GM23338 (cell line): ENCODE measurements at regions not wholly inside any gene's neighbourhood (a gene's known extent, or its start where the extent isn't known, plus 50 kb on each side); places are given as distances from the start of the nearest gene placed in this dataset.

Experiments
- CREB1 ChIP-seq: fragments of 250-450 bp; sonication (Bioruptor Pico); IDR thresholded peaks from 2 replicates; pipeline ENCODE4 v1.5.0; 2020; ENCODE audit warnings: low read depth, mild to moderate bottlenecking, moderate library complexity
- CTCF ChIP-seq, 2 experiments: fragments of 200-600 bp in 1 of 2; sonication (generic) in 1 of 2; conservative IDR thresholded peaks; 2 replicates each; pipeline versions ENCODE4 v1.5.1 to v1.6.1; 2016 to 2017; ENCODE audit warnings: antibody characterized with exemption in 2 of 2, low read depth in 2 of 2, mild to moderate bottlenecking in 2 of 2, moderate library complexity in 1 of 2
- ETS1 ChIP-seq: IDR thresholded peaks from 2 replicates; pipeline ENCODE4 v1.6.1; 2016; ENCODE audit warnings: antibody characterized with exemption
- EZH2 ChIP-seq: fragments of 200-600 bp; sonication (generic); IDR thresholded peaks from one replicate; pipeline ENCODE4 v1.8.0; 2017; ENCODE audit warnings: antibody characterized with exemption, mild to moderate bottlenecking, low read depth; ENCODE audit not compliant: unreplicated experiment
- EZH2phosphoT487 ChIP-seq: fragments of 200-600 bp; sonication (generic); IDR thresholded peaks from one replicate; pipeline ENCODE4 v1.8.1; 2018; ENCODE audit warnings: antibody characterized with exemption; ENCODE audit not compliant: unreplicated experiment
- JUNB ChIP-seq: IDR thresholded peaks from one replicate; pipeline ENCODE4 v1.6.1; 2016; ENCODE audit warnings: antibody characterized with exemption; ENCODE audit not compliant: unreplicated experiment
- NANOG ChIP-seq: IDR thresholded peaks from 2 replicates; pipeline ENCODE4 v1.6.1; 2016; ENCODE audit warnings: antibody characterized with exemption, borderline replicate concordance
- POLR2AphosphoS5 ChIP-seq: IDR thresholded peaks from 2 replicates; pipeline ENCODE4 v1.6.1; 2016; ENCODE audit warnings: antibody characterized with exemption, low read depth
- REST ChIP-seq: IDR thresholded peaks from one replicate; pipeline ENCODE4 v1.6.1; 2018; ENCODE audit warnings: antibody characterized with exemption; ENCODE audit not compliant: unreplicated experiment
- STAT1 ChIP-seq: IDR thresholded peaks from one replicate; pipeline ENCODE4 v1.6.1; 2016; ENCODE audit warnings: antibody characterized with exemption; ENCODE audit not compliant: unreplicated experiment
- ZNF114 ChIP-seq: fragments of 250-450 bp; sonication (Bioruptor Pico); IDR thresholded peaks from 2 replicates; pipeline ENCODE4 v1.5.0; 2020; ENCODE audit warnings: mild to moderate bottlenecking, moderate library complexity
- ZNF331 ChIP-seq: fragments of 250-450 bp; sonication (Bioruptor Pico); IDR thresholded peaks from 2 replicates; pipeline ENCODE4 v1.5.0; 2020; ENCODE audit warnings: low read depth, mild to moderate bottlenecking, moderate library complexity
- ZNF462 ChIP-seq: fragments of 250-450 bp; sonication (Bioruptor Pico); IDR thresholded peaks from 2 replicates; pipeline ENCODE4 v1.5.0; 2020; ENCODE audit warnings: mild to moderate bottlenecking, moderate library complexity

GRCh38 chr10:83682414-83682813 is 456.9 kb upstream of the GHITM start:
- TF ChIP-seq ZNF331 (CRISPR knock-in tag), result no peak
- no peak for TF ChIP-seq CTCF (conservative IDR thresholded peaks at IDR 0.05; ENCODE audit: low read depth in 2 of 2)
- TF ChIP-seq JUNB, result no peak
- no peak for TF ChIP-seq EZH2
- TF ChIP-seq CREB1, result no peak
- no peak for TF ChIP-seq POLR2AphosphoS5
- no peak for TF ChIP-seq REST
- TF ChIP-seq ETS1, result no peak
- no peak for TF ChIP-seq ZNF114 (CRISPR knock-in tag)
- no peak for TF ChIP-seq EZH2phosphoT487
- no peak for TF ChIP-seq STAT1
- TF ChIP-seq ZNF462 (CRISPR knock-in tag), result no peak
- no peak for TF ChIP-seq NANOG
